ENCODE measurements at regions not wholly inside any gene's neighbourhood (a gene's known extent, or its start where the extent isn't known, plus 50 kb on each side); places are given as distances from the start of the nearest gene placed in this dataset.

- TF ChIP-seq CTCF (optimal IDR thresholded peaks at IDR 0.05 in 1 of 3, IDR thresholded peaks at IDR 0.05 in 1 of 3, conservative IDR thresholded peaks at IDR 0.05 in 1 of 3; ENCODE audit: extremely low read depth in 1 of 3, insufficient read depth in 2 of 3, low read length in 3 of 3) (no peak), EZH2 (IDR thresholded peaks at IDR 0.05; ENCODE audit: low read length) (no peak)
Measured at GRCh38 chr9:80701061-80701460, 988.3 kb downstream of the TLE1 start.
